Astrocyte of the spinal cord (primary cell): ENCODE measurements at regions not wholly inside any gene's neighbourhood (a gene's known extent, or its start where the extent isn't known, plus 50 kb on each side); places are given as distances from the start of the nearest gene placed in this dataset.

Experiments used
- DNase-seq: peaks from one replicate; pipeline ENCODE4 v3.0.0; 2011; ENCODE audit warnings: low read depth, low spot score
- H3K4me3 ChIP-seq: 2 replicates; pipeline ENCODE4 v1.5.1; 2011; ENCODE audit warnings: low read depth, mild to moderate bottlenecking, low read length, moderate library complexity
- CTCF ChIP-seq: IDR thresholded peaks from 2 replicates; pipeline ENCODE4 v1.5.1; 2012; ENCODE audit warnings: low read depth, mild to moderate bottlenecking, low read length, inconsistent platforms
- in situ Hi-C: cut with HindIII; loops from 2 replicates; pipeline ENCODE4 v1.10.0; 2017; ENCODE audit warnings: low sequenced_read_pairs

- in situ Hi-C loops, result no loop called here
- TF ChIP-seq CTCF, result no peak
- H3K4me3 ChIP-seq, result no peak overlapping the region
- no peak for DNase-seq
Measured at GRCh38 chr11:130574740-130575139, 126.3 kb downstream of the ADAMTS15 start.

GRCh38 chr11:130576146-130576545 lies 127.7 kb downstream of the ADAMTS15 start:
- in situ Hi-C loops, result no loop called here
- TF ChIP-seq CTCF, result no peak
- DNase-seq, result no peak

GRCh38 chr11:130578738-130579368 lies 130.4 kb downstream of the ADAMTS15 start:
- TF ChIP-seq CTCF, result no peak
- no peak overlapping the region for H3K4me3 ChIP-seq
- DNase-seq, result no peak
- in situ Hi-C loops, result no loop called here

More at GRCh38 chr11:130576146-130576545, 127.7 kb downstream of the ADAMTS15 start:
- no peak overlapping the region for H3K4me3 ChIP-seq

GRCh38 chr11:130580372-130580771 lies 131.9 kb downstream of the ADAMTS15 start:
- DNase-seq, result peak; percentile 90
- no peak for TF ChIP-seq CTCF
- no peak overlapping the region for H3K4me3 ChIP-seq
- in situ Hi-C loops, result no loop called here

GRCh38 chr11:130580891-130581492 lies 132.5 kb downstream of the ADAMTS15 start:
- peak; percentile 80 for DNase-seq

GRCh38 chr11:130581646-130582045 lies 133.2 kb downstream of the ADAMTS15 start:
- peak; percentile 64 for DNase-seq
- in situ Hi-C loops, result no loop called here
- TF ChIP-seq CTCF, result no peak
- H3K4me3 ChIP-seq, result no peak overlapping the region

More at GRCh38 chr11:130580891-130581492, 132.5 kb downstream of the ADAMTS15 start:
- no peak overlapping the region for H3K4me3 ChIP-seq
- no peak for TF ChIP-seq CTCF
- in situ Hi-C loops, result no loop called here
